ENCODE measurements at regions not wholly inside any gene's neighbourhood (a gene's known extent, or its start where the extent isn't known, plus 50 kb on each side); places are given as distances from the start of the nearest gene placed in this dataset.

GRCh38 chr10:36183726-36184125, 541.6 kb upstream of the FZD8 start:
- no peaks in the 10 kb centered on the region for H3K27me3 Mint-ChIP-seq
- 96% methylated on average over 4 of the region's 6 CpGs for WGBS (ENCODE audit: insufficient coverage)
- no peaks in the 10 kb centered on the region for H3K9me3 Mint-ChIP-seq (ENCODE audit: insufficient read depth)
- intact Hi-C loops (cut with micrococcal nuclease), result no loop called here
- DNase-seq, result no peak
- no peak for ATAC-seq (ENCODE audit: low read depth)
- Histone ChIP-seq H3K9me3 (ENCODE audit: control extremely low read depth in 1 of 3, control insufficient read depth in 2 of 3, insufficient read depth in 1 of 3, low read length in 2 of 3) (peaks cover 0 to 8% (median 0%) of the 10 kb centered on the region in 3 donors), H4K20me1 (ENCODE audit: control insufficient read depth, insufficient read depth, low read length, poor library complexity, severe bottlenecking) (no peaks in the 10 kb centered on the region), H3K36me3 (replicated peaks in 1 of 2; ENCODE audit: control extremely low read depth in 1 of 2, control insufficient read depth in 1 of 2, extremely low read depth in 1 of 2, insufficient read depth in 2 of 2, low read length in 1 of 2) (no peaks in the 10 kb centered on the region), H3K4me3 (ENCODE audit: control extremely low read depth in 1 of 5, extremely low read depth in 1 of 5, insufficient read depth in 1 of 5, low read depth in 2 of 5, low read length in 4 of 5) (no peak overlapping the region), H3K4me2 (replicated peaks; ENCODE audit: low read depth, low read length, poor library complexity, severe bottlenecking) (no peak overlapping the region), H3K79me2 (ENCODE audit: control insufficient read depth, insufficient read depth, low read length) (no peaks in the 10 kb centered on the region), H3K4me1 (ENCODE audit: control insufficient read depth in 2 of 2, insufficient read depth in 2 of 2, low read length in 2 of 2) (no peaks in the 10 kb centered on the region), H3K27me3 (replicated peaks in 1 of 4; ENCODE audit: control extremely low read depth in 1 of 4, control insufficient read depth in 3 of 4, insufficient read depth in 4 of 4, low read length in 3 of 4) (no peaks in the 10 kb centered on the region), H2AFZ (ENCODE audit: insufficient read depth, low read depth, low read length, poor library complexity, severe bottlenecking) (no peak overlapping the region), H3K27ac (ENCODE audit: low read length in 2 of 2) (no peak overlapping the region), H3K9ac (ENCODE audit: low read length) (no peak overlapping the region)
- CTCF ChIA-PET, result no interaction called here
- POLR2A ChIA-PET, result no interaction called here
- H3K4me1 Mint-ChIP-seq, result no peaks in the 10 kb centered on the region
- no peak for TF ChIP-seq EZH2 (IDR thresholded peaks at IDR 0.05; ENCODE audit: borderline replicate concordance, insufficient read depth, low read depth, low read length, poor library complexity, severe bottlenecking)
- no peak for TF ChIP-seq CTCF (IDR thresholded peaks at IDR 0.05)
- H3K27ac Mint-ChIP-seq, result no peak overlapping the region
- no peak overlapping the region for H3K4me3 Mint-ChIP-seq

- Histone ChIP-seq H3K36me3 (replicated peaks in 1 of 2; ENCODE audit: control extremely low read depth in 1 of 2, control insufficient read depth in 1 of 2, extremely low read depth in 1 of 2, insufficient read depth in 2 of 2, low read length in 1 of 2) (no peaks in the 10 kb centered on the region), H3K4me2 (replicated peaks; ENCODE audit: low read depth, low read length, poor library complexity, severe bottlenecking) (no peak overlapping the region), H3K9me3 (ENCODE audit: control extremely low read depth in 1 of 3, control insufficient read depth in 2 of 3, insufficient read depth in 1 of 3, low read length in 2 of 3) (peaks cover 0 to 6% (median 0%) of the 10 kb centered on the region in 3 donors), H3K79me2 (ENCODE audit: control insufficient read depth, insufficient read depth, low read length) (no peaks in the 10 kb centered on the region), H3K9ac (ENCODE audit: low read length) (no peak overlapping the region), H3K4me3 (ENCODE audit: control extremely low read depth in 1 of 5, extremely low read depth in 1 of 5, insufficient read depth in 1 of 5, low read depth in 2 of 5, low read length in 4 of 5) (no peak overlapping the region), H4K20me1 (ENCODE audit: control insufficient read depth, insufficient read depth, low read length, poor library complexity, severe bottlenecking) (no peaks in the 10 kb centered on the region), H3K27me3 (replicated peaks in 1 of 4; ENCODE audit: control extremely low read depth in 1 of 4, control insufficient read depth in 3 of 4, insufficient read depth in 4 of 4, low read length in 3 of 4) (no peaks in the 10 kb centered on the region), H3K27ac (ENCODE audit: low read length in 2 of 2) (no peak overlapping the region), H2AFZ (ENCODE audit: insufficient read depth, low read depth, low read length, poor library complexity, severe bottlenecking) (no peak overlapping the region), H3K4me1 (ENCODE audit: control insufficient read depth in 2 of 2, insufficient read depth in 2 of 2, low read length in 2 of 2) (no peaks in the 10 kb centered on the region)
- ATAC-seq (ENCODE audit: low read depth), result no peak
- no peak for DNase-seq
- Mint-ChIP-seq H3K4me1 (no peaks in the 10 kb centered on the region), H3K4me3 (no peak overlapping the region), H3K27ac (no peak overlapping the region), H3K9me3 (ENCODE audit: insufficient read depth) (no peaks in the 10 kb centered on the region), H3K27me3 (no peaks in the 10 kb centered on the region)
- TF ChIP-seq CTCF (IDR thresholded peaks at IDR 0.05) (no peak), EZH2 (IDR thresholded peaks at IDR 0.05; ENCODE audit: borderline replicate concordance, insufficient read depth, low read depth, low read length, poor library complexity, severe bottlenecking) (no peak)
- CTCF ChIA-PET, result interaction anchor here (0.5 kb wide), 1 partner anchor 427 kb away, joined by 4 read pairs; no protein-coding TSS in a partner anchor
- intact Hi-C loops (cut with micrococcal nuclease), result no loop called here
- POLR2A ChIA-PET, result no interaction called here
These were observed 541.0 kb upstream of the FZD8 start for GRCh38 chr10:36183056-36183455.

All from B cell (primary cell).